Kidney (tissue), 13 donors: ENCODE measurements at regions not wholly inside any gene's neighbourhood (a gene's known extent, or its start where the extent isn't known, plus 50 kb on each side); places are given as distances from the start of the nearest gene placed in this dataset.

Experiments
- DNase-seq, 5 donors: peaks; one replicate each; pipeline ENCODE4 v3.0.0-alpha.2; 2013 to 2020
- FAIRE-seq: peaks from 2 replicates; lab custom pipeline; 2012; peaks lifted over from hg19 to GRCh38; lab: Jason Lieb, UNC
- H3K27ac ChIP-seq, 2 donors: one replicate each; pipeline ENCODE4 v1.7.0; 2013; ENCODE audit warnings: low read depth in 2 of 2, low read length in 2 of 2, inconsistent platforms in 1 of 2
- H3K27me3 ChIP-seq: one replicate; pipeline ENCODE4 v1.7.1; 2013; ENCODE audit warnings: low read length, inconsistent platforms; ENCODE audit not compliant: control insufficient read depth, insufficient read depth
- H3K36me3 ChIP-seq, 3 donors: one replicate each; pipeline versions ENCODE4 v1.7.0 to v1.7.1; 2013; ENCODE audit warnings: low read length in 3 of 3, control low read depth in 1 of 3, inconsistent platforms in 1 of 3; ENCODE audit not compliant: insufficient read depth in 3 of 3, control insufficient read depth in 2 of 3
- H3K4me1 ChIP-seq, 3 donors: one replicate each; pipeline versions ENCODE4 v1.7.0 to v1.7.1; 2013; ENCODE audit warnings: low read length in 3 of 3, inconsistent platforms in 1 of 3, low read depth in 1 of 3; ENCODE audit not compliant: control insufficient read depth in 2 of 3, insufficient read depth in 2 of 3
- H3K4me3 ChIP-seq, 3 donors: one replicate each; pipeline versions ENCODE4 v1.7.0 to v1.8.1; 2013; ENCODE audit warnings: low read length in 3 of 3, control low read depth in 1 of 3, inconsistent platforms in 1 of 3
- H3K9ac ChIP-seq, 3 donors: one replicate each; pipeline versions ENCODE4 v1.7.0 to v1.7.1; 2013; ENCODE audit warnings: low read length in 3 of 3, control low read depth in 1 of 3, inconsistent platforms in 1 of 3
- H3K9me3 ChIP-seq, 3 donors: one replicate each; pipeline versions ENCODE4 v1.7.0 to v1.7.1; 2013; ENCODE audit warnings: low read length in 3 of 3, control low read depth in 1 of 3, inconsistent platforms in 1 of 3; ENCODE audit not compliant: control insufficient read depth in 2 of 3, insufficient read depth in 1 of 3
- CTCF ChIP-seq: IDR thresholded peaks from 3 replicates; pipeline ENCODE4 v1.5.1; 2012; ENCODE audit warnings: mild to moderate bottlenecking, moderate library complexity, borderline replicate concordance; ENCODE audit not compliant: insufficient read depth; ENCODE audit errors: extremely low read depth
- intact Hi-C: fragments of 100-400 bp; cut with DNase I; formaldehyde crosslinking; loops from one replicate; pipeline ENCODE4 v1.11.1; 2022
- donor health status: control.
- donor health status: control.
- donor health status: control.
- donor health status: control.
- donor health status: control.
- donor health status: DM: yes; HTN: yes; CAD: no.
- donor health status: Normal renal cell carcinoma (clear cell type).

GRCh38 chr11:119793335-119793984 lies 64.5 kb upstream of the NECTIN1 start:
- FAIRE-seq (no peak), DNase-seq (peak in 1 of 5 donors; percentile 32)
- intact Hi-C loops, result no loop called here

GRCh38 chr11:119791701-119792151 lies 62.7 kb upstream of the NECTIN1 start:
- no peaks in the 10 kb centered on the region for H3K36me3 ChIP-seq
- no peak overlapping the region for H3K9ac ChIP-seq
- H3K4me1 ChIP-seq, result no peaks in the 10 kb centered on the region
- intact Hi-C loops, result no loop called here
- TF ChIP-seq CTCF, result no peak
- no peak for FAIRE-seq
- no peaks in the 10 kb centered on the region for H3K9me3 ChIP-seq
- no peak overlapping the region for H3K4me3 ChIP-seq
- no peaks in the 10 kb centered on the region for H3K27me3 ChIP-seq
- DNase-seq, result peak in 1 of 5 donors; percentile 44
- H3K27ac ChIP-seq, result no peak overlapping the region

More at GRCh38 chr11:119793335-119793984, 64.5 kb upstream of the NECTIN1 start:
- no peaks in the 10 kb centered on the region for H3K9me3 ChIP-seq
- no peaks in the 10 kb centered on the region for H3K27me3 ChIP-seq
- H3K4me1 ChIP-seq, result no peaks in the 10 kb centered on the region
- TF ChIP-seq CTCF, result no peak
- no peak overlapping the region for H3K9ac ChIP-seq
- H3K36me3 ChIP-seq, result no peaks in the 10 kb centered on the region
- H3K27ac ChIP-seq, result no peak overlapping the region
- no peak overlapping the region for H3K4me3 ChIP-seq

GRCh38 chr11:119791047-119791446 lies 62.0 kb upstream of the NECTIN1 start:
- FAIRE-seq, result no peak
- Histone ChIP-seq H3K4me3 (no peak overlapping the region), H3K4me1 (no peaks in the 10 kb centered on the region), H3K27ac (no peak overlapping the region), H3K36me3 (no peaks in the 10 kb centered on the region), H3K9ac (no peak overlapping the region), H3K27me3 (no peaks in the 10 kb centered on the region), H3K9me3 (no peaks in the 10 kb centered on the region)
- TF ChIP-seq CTCF, result no peak
- peak in 1 of 5 donors; percentile 44 for DNase-seq
- intact Hi-C loops, result no loop called here
